HG03025 (cell line): ENCODE measurements at regions not wholly inside any gene's neighbourhood (a gene's known extent, or its start where the extent isn't known, plus 50 kb on each side); places are given as distances from the start of the nearest gene placed in this dataset.
"Not testable (repeated sequence)": the region's sequence is repeated elsewhere in the genome, so short reads cannot be mapped to it uniquely, and the experiment has no call there.

Experiments used
- ATAC-seq: cut with Tn5 transposase; IDR thresholded peaks from one replicate; pipeline ENCODE4 v1.9.1; 2021; ENCODE audit warnings: mild to moderate bottlenecking, moderate library complexity; ENCODE audit not compliant: unreplicated experiment, low FRiP score

- ATAC-seq, result no peak
Observed at GRCh38 chr4:66123831-66124413, 453.6 kb upstream of the EPHA5 start.

DNA sequence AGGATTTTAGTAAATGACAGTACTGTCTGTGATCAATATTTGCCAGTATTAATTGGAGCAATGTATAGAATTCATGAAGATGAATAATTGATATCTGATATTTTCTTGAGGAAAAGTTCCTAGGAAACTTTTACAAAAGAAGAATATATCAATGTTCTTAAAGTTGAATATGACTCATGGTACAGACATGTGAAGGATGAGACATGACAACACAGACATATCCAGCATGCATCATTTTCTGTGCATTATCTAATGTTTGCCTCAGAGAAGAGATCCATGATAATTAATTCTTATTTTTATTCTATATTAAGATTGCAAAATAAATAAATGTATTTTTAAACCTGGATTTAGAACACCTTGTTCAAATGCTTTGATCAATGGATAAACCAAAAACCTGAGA lies 452.9 kb upstream of the EPHA5 start:
- ATAC-seq, result no peak

GRCh38 chr4:66115231-66115630 lies 444.9 kb upstream of the EPHA5 start:
- not testable (repeated sequence) for ATAC-seq

DNA sequence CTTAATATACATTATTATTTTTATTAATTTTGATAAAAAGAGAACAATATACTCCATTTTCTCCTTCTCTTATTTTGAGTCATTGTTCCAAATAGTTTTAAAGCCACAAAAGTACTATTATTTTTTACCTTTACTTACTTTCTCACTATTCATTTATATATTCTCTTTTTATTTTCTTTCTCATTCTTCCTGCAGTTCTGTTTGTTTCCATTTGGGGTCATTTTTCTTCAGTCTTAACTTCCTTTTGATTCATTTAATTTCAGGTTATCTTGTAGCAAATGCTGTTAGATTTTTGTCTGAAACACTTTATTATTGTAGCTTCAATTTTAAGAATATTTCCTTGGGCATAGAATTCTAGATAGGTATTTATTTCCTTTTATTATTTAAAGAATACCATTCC lies 438.6 kb upstream of the EPHA5 start:
- no peak for ATAC-seq

DNA sequence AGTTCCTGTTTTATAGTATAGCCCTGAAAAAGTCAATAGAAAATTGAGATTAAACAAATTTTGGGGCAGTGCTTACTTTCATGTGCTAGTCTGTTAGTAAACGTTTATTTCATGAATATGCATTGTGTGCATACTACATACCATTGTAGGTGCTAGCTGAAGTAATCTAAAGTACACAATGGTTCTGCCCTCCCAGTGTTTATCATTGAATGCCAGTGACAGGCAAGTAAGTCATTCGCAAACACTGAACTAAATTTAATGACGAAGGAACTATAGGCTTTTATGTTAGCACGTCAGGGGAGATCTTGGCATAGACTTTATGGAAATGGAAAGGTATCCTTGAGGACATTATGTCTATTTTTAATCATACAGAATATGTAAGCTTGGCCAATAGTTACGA lies 426.9 kb upstream of the EPHA5 start:
- ATAC-seq, result no peak

DNA sequence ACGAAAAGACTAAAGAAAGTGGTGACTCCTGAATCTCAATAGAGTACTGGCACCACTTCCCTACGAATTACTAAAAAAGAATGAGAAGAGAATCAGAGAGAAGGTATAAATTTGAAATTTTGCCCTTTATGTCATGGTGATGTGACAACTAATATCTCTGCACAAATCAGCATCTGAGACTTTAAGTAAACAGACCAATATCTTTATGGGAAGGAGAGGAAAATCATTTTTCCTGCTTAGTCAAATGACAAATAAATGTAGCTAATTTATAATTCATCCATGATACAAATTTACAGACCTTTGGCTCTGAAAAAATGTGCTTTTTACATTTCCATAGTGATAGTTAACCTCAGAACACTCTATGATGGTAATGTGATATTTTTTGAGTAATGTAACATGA lies 424.8 kb upstream of the EPHA5 start:
- ATAC-seq, result no peak

GRCh38 chr4:66094070-66094469 lies 423.8 kb upstream of the EPHA5 start:
- no peak for ATAC-seq

- no peak for ATAC-seq
Observed at GRCh38 chr4:66091786-66092185, 421.5 kb upstream of the EPHA5 start.

DNA sequence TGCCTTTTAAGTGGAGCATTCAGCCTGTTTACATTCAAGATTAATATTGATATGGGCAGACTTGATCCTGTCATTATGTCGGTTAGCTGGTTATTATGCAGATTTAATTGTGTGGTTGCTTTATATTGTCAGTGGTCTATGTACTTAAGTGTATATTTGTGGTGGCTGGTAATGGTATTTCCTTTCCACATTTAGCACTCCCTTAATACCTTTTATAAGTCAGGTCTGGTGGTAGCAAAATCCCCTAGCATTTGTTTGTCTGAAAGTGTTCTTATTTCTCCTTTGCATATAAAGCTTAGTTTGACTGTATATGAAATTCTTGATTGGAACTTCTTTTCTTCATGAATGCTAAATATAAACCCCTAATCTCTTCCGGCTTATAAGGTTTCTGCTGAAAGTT lies 403.7 kb upstream of the EPHA5 start:
- ATAC-seq, result no peak

DNA sequence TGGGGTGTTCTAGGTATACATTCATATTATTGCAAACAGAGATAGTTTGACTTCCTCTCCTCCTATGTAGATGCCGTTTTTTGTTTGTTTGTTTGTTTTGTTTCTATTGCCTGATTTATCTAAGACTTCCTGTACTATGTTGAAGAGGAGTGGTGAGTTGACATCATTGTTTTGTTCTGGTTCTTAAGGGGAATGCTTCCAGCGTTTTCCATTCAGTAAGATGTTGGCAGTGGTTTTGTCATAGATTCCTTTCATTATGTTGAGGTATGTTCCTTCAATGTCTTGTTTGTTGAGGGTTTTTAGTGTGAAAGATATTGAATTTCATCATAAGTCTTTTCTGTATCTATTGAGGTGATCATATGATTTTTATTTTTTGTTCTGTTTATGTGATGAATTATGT lies 401.6 kb upstream of the EPHA5 start:
- no peak for ATAC-seq

DNA sequence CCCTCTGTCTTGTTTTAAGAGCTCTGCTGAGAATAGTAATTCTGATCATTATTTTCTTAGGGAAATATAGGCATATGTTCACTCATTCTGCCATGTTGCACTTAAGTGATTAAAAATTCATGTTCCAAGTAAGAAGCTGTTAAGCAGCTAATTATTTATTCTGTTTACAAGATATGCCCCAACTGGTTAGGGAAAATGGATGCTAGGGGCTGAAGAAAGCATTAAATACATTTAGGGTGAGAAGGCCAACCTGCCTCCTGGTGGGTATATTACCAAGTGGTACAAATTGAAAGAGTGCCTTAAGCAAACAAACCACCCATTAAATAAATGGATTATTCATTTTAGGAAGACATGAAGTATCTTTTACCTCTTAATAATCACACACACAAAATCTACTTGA lies 392.6 kb upstream of the EPHA5 start:
- ATAC-seq, result no peak

- ATAC-seq, result no peak
Observed at GRCh38 chr4:66062044-66062443, 391.8 kb upstream of the EPHA5 start.

DNA sequence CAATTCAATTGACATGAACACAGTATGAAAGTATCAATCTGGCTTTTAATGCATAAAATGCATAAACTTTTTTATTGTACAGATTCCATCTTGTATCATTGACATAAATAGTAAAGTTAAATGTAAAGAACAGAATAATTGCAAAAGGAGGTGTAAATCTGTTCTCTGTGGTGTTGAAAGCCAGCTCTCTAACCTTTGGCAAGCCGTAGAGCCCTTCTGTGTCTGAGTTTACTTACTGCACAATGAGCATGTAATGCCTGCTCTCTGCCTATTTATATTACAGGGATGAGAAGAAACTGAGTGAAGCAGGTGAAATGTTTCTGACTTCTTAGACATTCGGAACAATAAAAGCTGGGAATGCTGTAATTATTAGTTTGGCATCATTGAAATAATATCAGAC lies 389.3 kb upstream of the EPHA5 start:
- ATAC-seq, result no peak

DNA sequence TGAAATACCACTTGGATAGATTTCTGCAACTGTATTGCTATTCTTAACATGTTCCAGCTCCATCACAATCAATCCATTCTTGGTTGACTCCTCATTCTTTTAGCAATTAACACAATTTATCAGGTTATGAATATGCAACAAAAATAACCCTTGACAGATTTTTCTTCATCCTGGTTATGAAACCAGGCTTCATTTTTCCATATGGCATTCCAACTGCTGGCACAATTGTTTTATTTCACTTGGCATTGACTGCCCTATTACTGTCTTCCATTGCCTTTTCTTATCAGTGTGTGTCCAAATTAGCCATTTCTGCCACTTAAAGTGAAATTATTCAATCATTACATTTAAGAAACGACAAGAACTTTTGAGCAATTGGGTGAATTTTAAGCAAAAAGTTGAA lies 388.8 kb upstream of the EPHA5 start:
- ATAC-seq, result no peak

- ATAC-seq, result no peak
Observed at GRCh38 chr4:66055999-66056398, 385.7 kb upstream of the EPHA5 start.

DNA sequence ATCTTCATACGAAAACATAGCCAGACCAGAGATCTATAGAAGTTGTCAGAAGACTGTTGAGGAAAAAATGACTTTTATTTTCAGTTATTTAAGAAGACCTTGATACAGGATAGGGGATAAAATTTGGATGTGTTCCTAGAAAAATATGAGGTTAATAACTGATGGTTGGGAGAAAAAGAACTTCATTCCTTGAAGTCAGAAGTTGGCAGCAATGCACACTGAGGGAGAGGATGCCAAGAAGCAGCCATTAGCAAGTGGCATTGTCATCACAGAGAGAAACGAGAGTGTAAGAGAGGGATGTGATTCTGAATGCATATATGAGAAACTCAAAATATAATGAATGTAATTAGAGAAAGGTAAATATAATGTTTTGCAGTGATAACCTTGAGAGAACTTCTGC lies 382.1 kb upstream of the EPHA5 start:
- ATAC-seq, result no peak

DNA sequence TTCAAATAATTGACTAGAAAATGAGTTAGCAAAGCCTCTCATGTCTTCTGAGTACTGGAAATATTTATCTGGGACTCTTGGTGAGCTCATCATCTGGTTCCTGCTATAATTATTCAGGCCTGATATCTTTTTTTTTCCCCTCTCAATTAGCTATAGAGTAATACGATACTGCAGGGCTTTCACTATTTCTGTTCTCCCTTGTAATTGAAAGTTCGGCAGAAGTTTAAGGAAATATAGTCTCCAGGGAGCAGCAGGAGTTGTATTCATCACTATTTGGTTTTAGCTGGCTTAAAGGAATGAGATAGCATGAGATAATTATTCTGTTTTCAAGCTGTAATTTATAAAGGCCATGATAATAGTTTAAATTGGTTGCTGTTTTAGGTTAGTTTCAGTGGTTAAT lies 378.6 kb upstream of the EPHA5 start:
- ATAC-seq, result no peak

DNA sequence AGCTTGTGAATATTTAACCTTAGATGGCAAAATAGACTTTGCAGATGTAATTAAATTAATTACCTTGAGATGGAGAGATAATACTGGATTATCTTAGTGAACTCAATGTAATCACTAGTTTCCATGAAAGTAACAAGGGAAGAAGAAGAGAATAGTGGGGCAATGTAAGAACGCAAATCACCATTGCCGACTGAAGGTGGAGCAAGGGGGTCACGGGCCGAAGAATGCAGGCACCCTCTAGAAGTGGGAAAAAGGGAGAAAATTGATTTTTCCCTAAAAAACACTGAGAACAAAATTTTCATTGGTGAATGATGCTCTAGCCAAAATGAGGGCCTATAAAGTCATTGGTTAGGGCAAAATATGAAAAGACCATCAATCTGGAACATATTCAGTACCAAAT lies 375.6 kb upstream of the EPHA5 start:
- ATAC-seq, result no peak

DNA sequence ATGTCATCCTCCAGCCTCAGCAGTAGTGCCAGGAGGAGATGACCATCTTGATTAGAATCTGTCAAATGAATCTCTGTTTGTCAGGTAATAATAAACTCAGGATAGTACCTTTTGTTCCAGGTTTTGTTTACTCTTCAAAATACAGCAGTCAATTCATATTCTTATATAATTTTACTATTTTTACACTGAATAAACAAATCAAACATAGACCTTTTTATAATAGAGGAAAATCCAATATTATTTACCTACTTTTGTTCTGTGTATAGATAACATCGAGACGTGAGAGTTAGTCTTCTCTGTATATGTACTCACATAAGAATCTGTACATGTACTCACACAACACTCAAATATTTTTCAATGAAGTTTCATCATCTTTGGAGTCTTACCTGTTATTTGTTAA lies 365.4 kb upstream of the EPHA5 start:
- ATAC-seq, result no peak

- no peak for ATAC-seq
Observed at GRCh38 chr4:66034671-66035070, 364.4 kb upstream of the EPHA5 start.

- ATAC-seq, result no peak
Observed at GRCh38 chr4:66034262-66034661, 364.0 kb upstream of the EPHA5 start.

GRCh38 chr4:66032571-66032970 lies 362.3 kb upstream of the EPHA5 start:
- ATAC-seq, result no peak

DNA sequence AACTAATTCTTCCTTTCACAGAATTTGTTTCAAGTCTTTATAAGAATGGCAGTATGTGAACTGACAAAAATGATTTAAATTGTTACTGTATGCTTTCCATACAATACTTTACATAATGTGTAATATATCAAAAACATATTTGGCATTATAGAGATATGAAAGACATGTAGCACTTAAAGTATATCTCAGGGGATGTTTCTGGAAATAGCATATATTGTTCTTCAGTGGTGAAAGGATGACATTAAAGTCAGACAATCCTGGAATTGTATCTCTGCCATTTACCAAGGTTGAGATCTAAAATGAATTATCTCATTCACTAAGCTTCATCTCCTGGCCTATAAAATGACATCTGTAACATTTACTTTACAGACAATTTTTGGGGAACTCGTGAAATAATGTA lies 358.4 kb upstream of the EPHA5 start:
- ATAC-seq, result no peak
